ENCODE measurements at regions not wholly inside any gene's neighbourhood (a gene's known extent, or its start where the extent isn't known, plus 50 kb on each side); places are given as distances from the start of the nearest gene placed in this dataset.

GRCh38 chrX:45668686-45669443 is 468.2 kb upstream of the DIPK2B start:
- no peak for TF ChIP-seq CTCF (IDR thresholded peaks at IDR 0.05)
- no peak for TF ChIP-seq POLR2AphosphoS5 (IDR thresholded peaks at IDR 0.05)
- no peak for TF ChIP-seq POLR2A (IDR thresholded peaks at IDR 0.05)

Data from transverse colon (tissue), 4 donors.